Sigmoid colon (tissue), 6 donors: ENCODE measurements at regions not wholly inside any gene's neighbourhood (a gene's known extent, or its start where the extent isn't known, plus 50 kb on each side); places are given as distances from the start of the nearest gene placed in this dataset.

ENCODE experiments used
- DNase-seq: peaks from one replicate; pipeline ENCODE4 v3.0.0-alpha.2; 2019
- H3K27ac ChIP-seq, 4 donors: fragments of 200-600 bp; sonication (generic); one replicate each; pipeline ENCODE4 v1.5.1; 2016 to 2019; ENCODE audit warnings: mild to moderate bottlenecking in 1 of 4
- H3K27me3 ChIP-seq, 3 donors: fragments of 200-600 bp; sonication (generic); one replicate each; pipeline ENCODE4 v1.5.1; 2019; ENCODE audit warnings: mild to moderate bottlenecking in 1 of 3
- H3K36me3 ChIP-seq, 4 donors: fragments of 200-600 bp; sonication (generic); one replicate each; pipeline ENCODE4 v1.5.1; 2016 to 2019
- H3K4me1 ChIP-seq, 4 donors: fragments of 200-600 bp; sonication (generic); one replicate each; pipeline ENCODE4 v1.5.1; 2017 to 2019
- H3K4me3 ChIP-seq, 4 donors: fragments of 200-600 bp; sonication (generic); one replicate each; pipeline ENCODE4 v1.5.1; 2017 to 2019; ENCODE audit warnings: mild to moderate bottlenecking in 2 of 4, moderate library complexity in 1 of 4
- H3K9me3 ChIP-seq, 4 donors: fragments of 200-600 bp in 3 of 4; sonication (generic) in 3 of 4; one replicate each; pipeline versions ENCODE4 v1.5.1 to v1.6.1; 2013 to 2019
- CTCF ChIP-seq, 4 experiments: fragments of 450-650 bp in 3 of 4; fragments of 200-600 bp in 1 of 4; IDR thresholded peaks; one replicate each; pipeline ENCODE4 v1.5.1; 2016 to 2019; ENCODE audit warnings: antibody characterized with exemption in 4 of 4, mild to moderate bottlenecking in 3 of 4, moderate library complexity in 2 of 4
- EP300 ChIP-seq, 4 donors: sonication (generic); formaldehyde crosslinking; IDR thresholded peaks; one replicate each; pipeline ENCODE4 v1.6.1; 2017; ENCODE audit warnings: antibody characterized with exemption in 4 of 4
- POLR2A ChIP-seq, 2 donors: fragments of 450-650 bp; IDR thresholded peaks; one replicate each; pipeline ENCODE4 v1.6.1; 2016; ENCODE audit warnings: antibody characterized with exemption in 2 of 2, mild to moderate bottlenecking in 2 of 2, moderate library complexity in 2 of 2
- POLR2AphosphoS5 ChIP-seq, 4 donors: sonication (generic); formaldehyde crosslinking; IDR thresholded peaks; one replicate each; pipeline ENCODE4 v1.6.1; 2017; ENCODE audit warnings: antibody characterized with exemption in 4 of 4
- WGBS, 2 donors: extraction: QIAGEN DNeasy Blood & Tissue Kit; methylation state at CpG; one replicate each; pipeline ENCODE4 v1.1.7; 2013; 5-methylcytosine and 5-hydroxymethylcytosine counted together
- intact Hi-C: fragments of 100-400 bp; cut with DNase I; formaldehyde crosslinking; loops from one replicate; pipeline ENCODE4 v1.15.1; 2023
- donor health status: healthy with polysubstance abuse.
- donor health status: healthy.

DNA sequence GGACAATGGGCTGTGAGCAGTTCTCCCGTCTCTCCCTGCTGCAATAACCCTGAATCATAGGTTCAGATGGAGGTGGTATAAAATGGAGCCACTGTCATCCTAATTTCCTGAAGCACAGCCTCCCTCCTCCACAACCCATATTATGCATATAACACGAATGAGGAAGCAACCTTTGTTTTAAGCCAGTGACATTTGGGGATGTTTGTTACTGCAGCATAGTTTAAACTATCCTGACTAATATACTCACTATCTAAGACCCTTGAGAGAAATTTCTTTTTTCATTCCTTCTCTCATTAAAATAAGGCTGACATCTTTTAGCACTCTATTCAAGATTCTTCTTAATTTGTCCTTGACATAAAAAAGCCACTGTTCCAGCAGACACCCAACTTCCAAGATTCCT, 413.4 kb downstream of the SOX9 start:
- no peak overlapping the region for H3K4me3 ChIP-seq
- TF ChIP-seq EP300 (IDR thresholded peaks at IDR 0.05) (no peak), CTCF (IDR thresholded peaks at IDR 0.05) (no peak), POLR2A (IDR thresholded peaks at IDR 0.05) (no peak), POLR2AphosphoS5 (IDR thresholded peaks at IDR 0.05) (no peak)
- no peaks in the 10 kb centered on the region for H3K4me1 ChIP-seq
- WGBS, 2 donors: 81 to 87% methylated on average over 2 of the region's 2 CpGs
- no peak overlapping the region for H3K27ac ChIP-seq
- H3K9me3 ChIP-seq: no peaks in the 10 kb centered on the region
- DNase-seq: no peak
- intact Hi-C loops: loop anchor here (10.0 kb wide), 1 partner anchor 419 kb away; no protein-coding TSS in a partner anchor
- no peaks in the 10 kb centered on the region for H3K27me3 ChIP-seq
- no peaks in the 10 kb centered on the region for H3K36me3 ChIP-seq

DNA sequence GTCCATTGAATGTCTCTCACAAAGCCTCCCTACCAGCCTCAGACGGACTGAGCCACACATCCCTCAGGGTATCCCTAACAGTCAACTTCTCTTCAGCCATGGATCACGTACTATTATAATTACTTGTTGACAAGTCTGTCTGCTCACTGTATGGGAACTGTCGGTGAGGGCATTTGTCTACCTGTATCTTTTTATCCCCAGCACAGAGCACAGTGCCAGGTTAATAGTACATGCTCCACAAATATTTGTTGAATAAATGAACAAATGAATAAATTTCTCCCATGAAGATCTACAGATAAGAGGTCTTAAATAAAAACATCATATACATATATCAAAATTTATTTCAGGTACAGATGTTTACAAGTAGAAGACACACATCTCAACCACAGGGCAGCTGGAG, 414.0 kb downstream of the SOX9 start:
- WGBS, 2 donors: 96 to 97% methylated on average over 3 of the region's 3 CpGs
- H3K9me3 ChIP-seq: no peaks in the 10 kb centered on the region
- intact Hi-C loops: loop anchor here (10.0 kb wide), 1 partner anchor 420 kb away; no protein-coding TSS in a partner anchor

DNA sequence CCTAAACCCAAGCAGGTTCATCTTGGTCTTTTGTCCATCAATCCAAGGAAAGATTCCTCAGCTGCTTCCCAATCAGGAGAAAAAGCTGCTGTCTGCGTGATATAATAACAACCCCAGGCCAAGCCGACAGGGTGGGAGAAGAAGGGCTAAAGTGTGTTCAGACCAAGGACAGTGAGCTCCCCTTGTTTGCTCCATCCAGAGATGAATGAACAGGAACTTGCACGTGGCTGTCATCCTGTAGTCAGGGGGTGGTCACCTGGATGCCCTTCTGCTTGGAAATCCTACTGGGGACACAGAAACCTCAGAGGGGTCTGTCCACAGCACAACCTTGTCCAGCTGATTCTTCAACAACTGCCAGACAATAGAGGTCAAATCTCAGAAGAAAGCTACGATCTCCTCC, 414.5 kb downstream of the SOX9 start:
- intact Hi-C loops: loop anchor here (10.0 kb wide), 1 partner anchor 421 kb away; no protein-coding TSS in a partner anchor
- no peaks in the 10 kb centered on the region for H3K27me3 ChIP-seq
- peaks cover 0 to 5% (median 0%) of the 10 kb centered on the region in 4 donors for H3K4me1 ChIP-seq
- H3K36me3 ChIP-seq: no peaks in the 10 kb centered on the region
- no peak overlapping the region for H3K27ac ChIP-seq
- H3K4me3 ChIP-seq: no peak overlapping the region
- H3K9me3 ChIP-seq: no peaks in the 10 kb centered on the region
- TF ChIP-seq POLR2AphosphoS5 (IDR thresholded peaks at IDR 0.05) (no peak), EP300 (IDR thresholded peaks at IDR 0.05) (no peak), CTCF (IDR thresholded peaks at IDR 0.05) (no peak), POLR2A (IDR thresholded peaks at IDR 0.05) (no peak)
- 82 to 84% methylated on average over 4 of the region's 4 CpGs for WGBS, 2 donors
- no peak for DNase-seq

More for the DNA sequence above, 414.0 kb downstream of the SOX9 start:
- DNase-seq: no peak
- H3K27me3 ChIP-seq: no peaks in the 10 kb centered on the region
- no peak overlapping the region for H3K27ac ChIP-seq
- peaks cover 0 to under 1% (median 0%) of the 10 kb centered on the region in 4 donors for H3K4me1 ChIP-seq
- H3K4me3 ChIP-seq: no peak overlapping the region
- H3K36me3 ChIP-seq: no peaks in the 10 kb centered on the region
- TF ChIP-seq POLR2AphosphoS5 (IDR thresholded peaks at IDR 0.05): no peak
- no peak for TF ChIP-seq CTCF (IDR thresholded peaks at IDR 0.05)
- TF ChIP-seq POLR2A (IDR thresholded peaks at IDR 0.05): no peak
- TF ChIP-seq EP300 (IDR thresholded peaks at IDR 0.05): no peak

- intact Hi-C loops: loop anchor here (10.0 kb wide), 1 partner anchor 421 kb away; no protein-coding TSS in a partner anchor
- no peak for DNase-seq
- TF ChIP-seq POLR2A (IDR thresholded peaks at IDR 0.05) (no peak), CTCF (IDR thresholded peaks at IDR 0.05) (no peak), POLR2AphosphoS5 (IDR thresholded peaks at IDR 0.05) (no peak), EP300 (IDR thresholded peaks at IDR 0.05) (no peak)
- H3K9me3 ChIP-seq: no peaks in the 10 kb centered on the region
- H3K4me1 ChIP-seq: peaks cover 0 to 9% (median 2%) of the 10 kb centered on the region in 4 donors
- no peaks in the 10 kb centered on the region for H3K36me3 ChIP-seq
- H3K27ac ChIP-seq: no peak overlapping the region
- no peak overlapping the region for H3K4me3 ChIP-seq
- 89% methylated on average over 5 of the region's 5 CpGs for WGBS, 2 donors
- no peaks in the 10 kb centered on the region for H3K27me3 ChIP-seq
Measured at GRCh38 chr17:72535779-72536178, 415.0 kb downstream of the SOX9 start.

DNA sequence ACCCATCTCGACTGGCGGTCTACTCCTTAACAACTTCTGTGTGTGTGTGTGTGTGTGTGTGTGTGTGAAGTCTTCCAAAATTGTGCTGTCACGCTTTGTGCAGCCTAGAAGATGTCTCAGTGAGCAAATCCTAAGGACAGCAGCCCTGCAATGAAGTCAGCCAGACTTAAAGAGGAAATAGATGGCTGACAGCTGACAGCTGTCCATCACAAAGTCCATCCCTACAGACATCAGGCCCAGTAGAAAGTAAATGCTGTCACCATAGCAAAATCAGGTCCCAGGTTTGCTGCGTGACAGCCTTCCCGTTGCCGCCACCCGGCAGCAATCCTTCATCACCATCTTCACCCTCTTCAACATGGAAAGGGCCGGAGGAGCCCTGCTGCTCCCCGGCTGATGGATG, 416.0 kb downstream of the SOX9 start:
- intact Hi-C loops: loop anchor here (10.0 kb wide), 1 partner anchor 422 kb away; no protein-coding TSS in a partner anchor
- DNase-seq: no peak
- WGBS, 2 donors: 82 to 87% methylated on average over 9 of the region's 9 CpGs
- Histone ChIP-seq H3K4me3 (no peak overlapping the region), H3K9me3 (no peaks in the 10 kb centered on the region), H3K36me3 (no peaks in the 10 kb centered on the region), H3K27me3 (no peaks in the 10 kb centered on the region), H3K27ac (no peak overlapping the region), H3K4me1 (peaks cover 0 to 10% (median 2%) of the 10 kb centered on the region in 4 donors)
- TF ChIP-seq POLR2AphosphoS5 (IDR thresholded peaks at IDR 0.05) (no peak), CTCF (IDR thresholded peaks at IDR 0.05) (no peak), EP300 (IDR thresholded peaks at IDR 0.05) (no peak), POLR2A (IDR thresholded peaks at IDR 0.05) (no peak)
